AG04450 (cell line): ENCODE measurements at regions not wholly inside any gene's neighbourhood (a gene's known extent, or its start where the extent isn't known, plus 50 kb on each side); places are given as distances from the start of the nearest gene placed in this dataset.

ENCODE experiments used
- CTCF ChIA-PET: fragments of 300-600, 350-600 bp; formaldehyde crosslinking; extraction: SDS; loops from one replicate; lab custom pipeline; 2022; ENCODE audit warnings: antibody characterized with exemption, inconsistent platforms; lab: Charles Lee
- POLR2A ChIA-PET: fragments of 350-600 bp; formaldehyde crosslinking; extraction: SDS; loops from one replicate; lab custom pipeline; 2021; ENCODE audit warnings: antibody characterized with exemption, inconsistent platforms; lab: Yijun Ruan, JAX
- DNase-seq: peaks from one replicate; pipeline ENCODE4 v3.0.0-alpha.2; 2011; ENCODE audit warnings: low read depth, low spot score
- H3K27ac ChIP-seq: one replicate; pipeline ENCODE4 v1.5.1; 2012; ENCODE audit warnings: low read depth, low read length, control low read depth
- H3K27me3 ChIP-seq: one replicate; pipeline ENCODE4 v1.6.0; 2012; ENCODE audit warnings: low read length; ENCODE audit not compliant: control insufficient read depth, insufficient read depth
- H3K4me3 ChIP-seq: 2 replicates; pipeline ENCODE4 v1.5.1; 2011; ENCODE audit warnings: mild to moderate bottlenecking, low read depth, low read length, control low read depth
- H3K9me3 ChIP-seq: 2 replicates; pipeline ENCODE4 v1.5.1; 2012; ENCODE audit warnings: low read length; ENCODE audit not compliant: control insufficient read depth, insufficient read depth
- TF ChIP-seq, protein P1 (sequence below): IDR thresholded peaks from 2 replicates; pipeline ENCODE4 v1.5.1; 2011; ENCODE audit warnings: low read depth, low read length, control low read depth, inconsistent platforms

DNA sequence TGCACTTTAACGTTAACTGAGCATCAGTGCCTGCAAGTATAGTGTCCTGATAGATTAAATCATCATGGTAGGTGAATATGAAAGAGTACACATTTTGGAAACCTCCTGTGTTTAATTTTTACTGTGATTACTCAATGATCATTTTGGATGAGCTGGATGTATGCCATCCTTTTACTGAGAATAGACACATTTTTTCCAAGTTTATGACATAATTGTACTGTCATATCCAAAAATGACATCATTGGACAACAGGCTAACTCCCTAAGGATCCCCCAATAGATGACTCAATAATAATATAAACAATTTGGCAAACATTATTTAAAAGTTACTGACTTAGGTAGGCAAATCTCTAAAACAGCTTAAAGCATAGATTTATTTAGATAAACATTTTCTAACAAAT lies 410.8 kb upstream of the REG3G start:
- ChIA-PET POLR2A (no interaction called here), CTCF (no interaction called here)
- Histone ChIP-seq H3K4me3 (no peak overlapping the region), H3K27me3 (no peaks in the 10 kb centered on the region), H3K27ac (no peak overlapping the region), H3K9me3 (peaks cover 3% of the 10 kb centered on the region; the same call in 1 of the 2 replicates)
- TF ChIP-seq, protein P1, sequence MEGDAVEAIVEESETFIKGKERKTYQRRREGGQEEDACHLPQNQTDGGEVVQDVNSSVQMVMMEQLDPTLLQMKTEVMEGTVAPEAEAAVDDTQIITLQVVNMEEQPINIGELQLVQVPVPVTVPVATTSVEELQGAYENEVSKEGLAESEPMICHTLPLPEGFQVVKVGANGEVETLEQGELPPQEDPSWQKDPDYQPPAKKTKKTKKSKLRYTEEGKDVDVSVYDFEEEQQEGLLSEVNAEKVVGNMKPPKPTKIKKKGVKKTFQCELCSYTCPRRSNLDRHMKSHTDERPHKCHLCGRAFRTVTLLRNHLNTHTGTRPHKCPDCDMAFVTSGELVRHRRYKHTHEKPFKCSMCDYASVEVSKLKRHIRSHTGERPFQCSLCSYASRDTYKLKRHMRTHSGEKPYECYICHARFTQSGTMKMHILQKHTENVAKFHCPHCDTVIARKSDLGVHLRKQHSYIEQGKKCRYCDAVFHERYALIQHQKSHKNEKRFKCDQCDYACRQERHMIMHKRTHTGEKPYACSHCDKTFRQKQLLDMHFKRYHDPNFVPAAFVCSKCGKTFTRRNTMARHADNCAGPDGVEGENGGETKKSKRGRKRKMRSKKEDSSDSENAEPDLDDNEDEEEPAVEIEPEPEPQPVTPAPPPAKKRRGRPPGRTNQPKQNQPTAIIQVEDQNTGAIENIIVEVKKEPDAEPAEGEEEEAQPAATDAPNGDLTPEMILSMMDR: no peak
- no peak for DNase-seq

DNA sequence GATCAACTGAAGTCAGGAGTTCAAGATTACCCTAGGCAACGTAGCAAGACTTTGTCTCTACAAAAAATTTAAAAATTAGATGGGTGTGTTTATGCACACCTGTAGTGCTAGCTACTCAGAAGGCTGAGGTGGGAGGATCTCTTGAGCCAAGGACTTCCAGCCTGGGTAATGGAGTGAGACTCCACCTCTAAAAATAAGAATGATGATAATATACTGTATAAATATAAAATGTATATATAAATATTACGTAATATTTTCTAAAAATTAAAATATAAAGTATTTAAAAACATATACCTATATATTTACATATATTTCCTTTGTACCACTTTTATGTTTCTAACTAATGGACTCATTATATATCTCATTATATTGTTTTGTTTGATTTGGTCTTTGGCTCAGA lies 409.5 kb upstream of the REG3G start:
- Histone ChIP-seq H3K27ac (no peak overlapping the region), H3K4me3 (no peak overlapping the region), H3K27me3 (no peaks in the 10 kb centered on the region), H3K9me3 (peaks cover 3% of the 10 kb centered on the region; the same call in 1 of the 2 replicates)
- POLR2A ChIA-PET: no interaction called here
- TF ChIP-seq, protein P1: no peak
- no peak for DNase-seq
- CTCF ChIA-PET: no interaction called here

DNA sequence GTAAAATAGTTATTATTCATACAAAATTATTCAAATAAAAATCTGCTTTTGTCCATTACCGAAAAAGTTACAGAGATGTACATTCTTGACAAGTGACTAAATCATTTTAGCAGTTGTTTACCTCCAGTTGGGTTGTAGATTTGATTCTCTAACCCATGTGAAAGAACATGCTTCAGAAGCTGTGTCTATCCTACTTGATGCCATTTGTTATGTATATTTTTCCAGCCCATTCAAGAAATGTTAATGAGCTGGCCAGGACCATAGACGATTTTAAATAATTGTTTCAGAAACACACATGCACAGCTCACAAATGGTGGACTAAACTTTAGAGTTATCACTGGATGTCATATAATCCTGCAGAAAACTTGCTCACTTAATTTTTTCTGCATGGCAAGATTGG lies 391.1 kb upstream of the REG3G start:
- H3K4me3 ChIP-seq: no peak overlapping the region
- ChIA-PET POLR2A (no interaction called here), CTCF (no interaction called here)
- H3K9me3 ChIP-seq: peaks cover 2% of the 10 kb centered on the region
- no peak for DNase-seq
- H3K27me3 ChIP-seq: no peaks in the 10 kb centered on the region
- TF ChIP-seq, protein P1: no peak
- H3K27ac ChIP-seq: no peak overlapping the region

DNA sequence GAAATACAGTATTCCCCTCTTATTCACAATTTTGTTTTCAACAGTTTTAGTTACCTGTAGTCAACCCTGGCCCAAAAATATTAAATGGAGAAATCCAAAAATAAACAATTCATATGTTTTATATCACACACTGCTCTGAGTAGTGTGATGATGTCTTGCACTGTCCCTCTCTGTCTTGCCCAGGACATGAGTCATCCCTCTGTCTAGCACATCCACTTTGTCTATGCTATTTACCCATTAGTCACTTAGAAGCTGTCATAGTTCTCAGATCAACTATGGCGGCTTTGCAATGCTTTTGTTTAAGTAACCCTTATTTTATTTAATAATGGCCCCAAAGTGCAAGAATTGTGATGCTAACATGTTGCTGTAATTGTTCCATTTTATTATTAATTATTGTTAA lies 380.6 kb upstream of the REG3G start:
- Histone ChIP-seq H3K9me3 (peaks cover 6% of the 10 kb centered on the region; the same call in 1 of the 2 replicates), H3K27me3 (no peaks in the 10 kb centered on the region), H3K4me3 (no peak overlapping the region), H3K27ac (no peak overlapping the region)
- ChIA-PET POLR2A (no interaction called here), CTCF (no interaction called here)
- no peak for DNase-seq
- TF ChIP-seq, protein P1: no peak

DNA sequence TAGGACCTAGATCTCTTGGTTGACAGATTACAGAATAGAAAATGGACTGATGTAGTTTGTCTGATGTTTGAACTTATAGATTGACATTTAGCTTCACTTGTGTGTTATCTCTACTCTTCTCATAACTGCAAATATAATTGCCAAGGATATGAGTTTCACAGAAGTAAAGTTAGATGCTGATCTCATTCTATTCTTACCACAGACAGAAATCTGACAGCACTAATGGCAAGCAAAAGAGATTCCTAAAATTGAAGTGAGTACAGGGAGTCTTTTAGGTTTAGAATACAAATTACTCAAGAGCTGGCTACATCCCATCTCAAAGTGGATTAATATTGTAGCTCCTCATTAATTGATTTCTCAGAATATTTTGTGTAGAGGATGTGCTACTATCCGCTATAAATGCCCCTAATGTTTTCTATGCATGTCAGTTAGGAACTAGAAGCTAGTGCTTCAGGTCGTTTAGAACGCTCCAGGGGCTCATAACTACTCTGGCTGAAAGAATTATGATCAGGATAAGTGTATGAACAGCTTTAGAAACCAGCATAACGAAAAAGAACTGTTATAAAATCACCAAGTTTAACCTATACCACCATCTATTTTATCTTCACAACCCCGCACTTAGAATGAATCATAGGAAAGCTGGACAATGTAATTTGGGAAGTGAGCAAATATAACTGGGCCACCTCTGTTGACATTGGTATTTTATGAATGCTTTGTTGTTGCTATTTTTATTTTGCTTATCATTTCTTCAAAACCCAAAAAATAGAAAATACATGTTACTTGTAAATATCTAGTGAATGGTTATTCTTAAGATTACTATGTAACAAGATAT lies 378.8 kb upstream of the REG3G start:
- no peak overlapping the region for H3K27ac ChIP-seq
- H3K27me3 ChIP-seq: no peaks in the 10 kb centered on the region
- TF ChIP-seq, protein P1: no peak
- ChIA-PET POLR2A (no interaction called here), CTCF (no interaction called here)
- H3K9me3 ChIP-seq: peaks cover 10% of the 10 kb centered on the region; the same call in 1 of the 2 replicates
- no peak for DNase-seq
- H3K4me3 ChIP-seq: no peak overlapping the region
